HG02610 (cell line): ENCODE measurements at regions not wholly inside any gene's neighbourhood (a gene's known extent, or its start where the extent isn't known, plus 50 kb on each side); places are given as distances from the start of the nearest gene placed in this dataset.

ENCODE experiments used
- ATAC-seq: cut with Tn5 transposase; IDR thresholded peaks from one replicate; pipeline ENCODE4 v1.9.1; 2021; ENCODE audit warnings: mild to moderate bottlenecking, moderate library complexity; ENCODE audit not compliant: unreplicated experiment

DNA sequence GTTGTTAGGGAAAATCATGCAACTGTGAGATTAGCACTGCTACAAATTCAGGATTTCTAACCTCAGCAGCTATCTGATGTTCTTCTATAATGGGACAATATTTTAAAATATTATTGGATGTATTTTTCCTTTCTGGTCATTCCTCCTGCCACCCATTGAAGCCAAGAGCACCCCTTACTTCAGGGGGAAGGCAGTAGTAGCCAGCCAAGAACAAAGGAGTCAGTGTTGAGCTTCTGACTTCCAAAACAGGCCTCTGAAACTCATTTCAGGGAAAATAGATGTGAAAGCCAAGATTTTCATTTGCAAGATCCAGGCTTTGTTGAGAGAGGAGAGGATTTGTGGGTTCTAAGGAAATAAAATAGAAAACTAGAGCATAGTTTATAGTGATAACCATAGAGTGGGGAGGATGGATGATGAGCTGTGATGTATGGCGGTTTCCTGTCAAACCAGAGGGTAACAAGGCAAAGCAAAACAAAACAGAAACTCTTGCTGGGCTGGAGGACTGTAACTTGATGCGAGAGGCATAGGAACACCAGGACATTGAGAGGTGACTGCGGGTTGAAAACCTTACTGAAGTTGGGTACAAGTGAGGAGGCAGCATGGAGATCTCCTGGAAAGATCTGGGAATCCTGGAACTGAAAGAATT, 173.7 kb upstream of the LEF1 start:
- ATAC-seq = no peak

GRCh38 chr4:108337923-108338322, 169.2 kb upstream of the LEF1 start:
- no peak for ATAC-seq

GRCh38 chr4:108336076-108336475, 167.3 kb upstream of the LEF1 start:
- no peak for ATAC-seq

DNA sequence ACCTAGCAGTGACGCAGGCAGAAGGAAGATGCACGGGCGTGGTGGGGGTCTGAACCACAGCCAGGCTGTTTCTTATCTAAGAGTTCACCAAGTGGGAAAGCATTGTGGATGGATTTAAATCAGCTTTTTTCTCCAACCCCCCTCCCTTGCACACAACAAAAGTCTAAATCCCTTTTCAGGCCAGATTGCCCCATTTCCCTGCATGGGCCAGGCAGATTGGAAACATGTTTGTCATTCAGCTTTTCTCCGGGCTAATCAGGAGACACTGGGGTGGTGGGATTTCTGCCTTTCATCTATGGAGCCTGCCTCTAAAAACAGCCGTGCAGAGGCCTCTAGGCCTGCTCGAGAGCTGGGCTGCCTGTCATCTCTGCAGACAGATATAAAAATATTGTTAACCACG, 166.3 kb upstream of the LEF1 start:
- no peak for ATAC-seq

DNA sequence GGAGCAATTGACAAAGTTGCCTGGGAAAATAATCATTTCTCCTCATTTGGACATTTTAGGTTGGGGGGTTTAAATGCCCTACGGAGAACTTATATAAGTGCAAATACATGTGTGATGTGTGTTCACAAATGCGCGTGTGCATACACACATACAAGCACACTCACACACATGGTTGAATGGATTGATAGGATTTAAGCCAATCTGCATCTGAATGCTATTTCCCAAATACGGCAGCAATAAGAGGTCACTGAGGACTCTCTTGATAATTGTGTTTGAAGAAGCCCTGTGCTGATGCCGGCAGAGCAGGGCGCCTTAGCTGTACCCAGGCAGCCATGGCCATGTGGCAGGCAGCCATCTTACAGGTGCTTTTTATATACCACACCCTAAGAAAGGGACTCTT, 165.3 kb upstream of the LEF1 start:
- ATAC-seq = no peak

DNA sequence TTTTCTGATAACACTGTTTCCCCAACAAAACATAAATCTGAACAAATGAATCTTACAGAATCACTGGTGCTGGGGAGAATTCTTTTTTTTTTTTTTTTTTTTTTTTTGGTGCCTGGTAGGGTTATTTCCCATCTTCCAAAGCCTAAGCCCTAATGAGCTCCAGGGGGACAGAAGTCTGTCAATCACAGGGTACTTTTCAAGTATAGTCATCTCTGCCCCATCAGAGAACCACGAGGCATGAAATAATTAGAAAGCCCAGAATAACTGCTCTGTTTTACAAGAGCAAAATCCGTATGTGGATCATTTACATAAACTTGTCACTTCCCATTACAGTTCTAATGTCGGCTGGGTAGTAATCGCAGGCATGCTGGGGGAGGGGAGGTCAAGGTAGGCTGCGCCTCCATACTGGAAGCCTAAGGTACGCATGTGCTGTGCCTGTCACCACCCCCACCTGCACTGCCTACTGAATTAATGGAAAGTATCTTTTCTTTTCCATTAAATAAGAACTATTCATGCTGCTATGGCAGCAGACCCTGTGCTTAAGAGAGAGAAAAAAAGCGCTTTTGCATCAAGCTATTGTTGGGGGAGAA, 164.7 kb upstream of the LEF1 start:
- ATAC-seq = no peak

- ATAC-seq = no peak
Measured at GRCh38 chr4:108331905-108332632, 163.3 kb upstream of the LEF1 start.

DNA sequence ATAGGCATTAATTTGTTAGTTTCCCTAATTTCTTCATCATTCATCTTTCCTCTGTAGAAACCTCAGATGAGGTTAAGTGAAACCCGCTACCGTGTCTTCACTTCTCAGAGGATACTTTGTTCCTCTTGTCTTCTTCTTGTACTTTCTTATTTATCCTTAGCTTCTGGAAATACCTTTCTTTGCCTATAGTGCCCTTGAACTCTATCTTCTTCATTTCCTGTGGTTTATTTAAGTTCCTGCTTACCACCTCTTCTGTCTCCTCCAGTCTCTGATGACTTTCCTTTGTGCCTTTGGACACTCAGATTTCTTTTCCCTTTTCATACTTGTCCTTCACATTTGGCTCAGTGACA, 159.6 kb upstream of the LEF1 start:
- no peak for ATAC-seq

DNA sequence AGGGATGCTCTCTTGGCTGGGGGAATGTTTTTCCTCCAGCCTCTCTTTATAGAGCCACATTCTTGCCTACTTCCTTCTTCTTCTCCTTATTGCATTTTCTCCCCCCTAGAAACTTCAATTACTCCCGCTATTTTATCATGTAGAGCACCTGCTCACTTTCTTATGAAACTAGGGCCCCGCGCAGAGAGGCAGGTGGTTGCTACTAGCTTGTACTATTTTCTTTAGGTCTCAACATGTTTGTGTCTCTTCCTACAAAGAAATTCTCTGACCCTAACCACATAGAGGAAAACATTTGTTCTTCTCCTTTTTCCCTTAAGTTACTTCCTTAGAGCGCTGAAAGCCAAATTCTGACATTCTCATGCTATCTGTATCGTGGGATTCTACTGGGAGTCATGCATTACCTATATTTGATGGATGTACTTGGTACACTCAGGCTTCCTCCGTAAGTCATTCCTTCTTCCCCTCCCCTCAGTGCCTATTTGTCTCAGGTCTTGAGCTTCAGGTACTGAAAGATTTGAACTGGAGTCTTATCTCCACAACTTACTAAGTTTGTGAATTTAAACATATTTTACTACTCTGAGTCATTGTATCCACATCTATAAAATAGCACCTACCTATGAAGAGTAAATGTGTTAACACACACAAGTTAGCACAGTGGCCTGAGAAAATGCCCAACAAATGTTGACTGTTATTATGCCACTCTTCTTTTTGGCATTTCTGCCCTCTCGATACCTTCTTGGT, 159.1 kb upstream of the LEF1 start:
- ATAC-seq = no peak

GRCh38 chr4:108325561-108325960, 156.8 kb upstream of the LEF1 start:
- ATAC-seq = no peak

GRCh38 chr4:108324450-108324849, 155.7 kb upstream of the LEF1 start:
- ATAC-seq = no peak

DNA sequence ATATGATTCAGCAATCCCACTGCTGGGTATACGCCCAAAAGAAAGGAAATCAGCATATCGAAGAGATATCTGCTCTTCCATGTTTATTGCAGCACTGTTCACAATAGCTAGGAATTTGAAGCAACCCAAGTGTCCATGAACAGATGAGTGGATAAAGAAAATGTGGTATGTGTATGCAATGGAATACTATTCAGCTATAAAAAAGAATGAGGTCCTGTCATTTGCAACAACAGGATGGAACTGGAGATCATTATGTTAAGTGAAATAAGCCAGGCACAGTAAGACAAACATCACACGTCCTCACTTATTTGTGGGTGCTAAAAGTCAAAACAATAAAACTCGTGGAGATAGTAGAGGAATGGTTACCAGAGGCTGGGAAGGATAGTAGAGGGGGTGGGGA, 153.8 kb upstream of the LEF1 start:
- no peak for ATAC-seq

GRCh38 chr4:108320061-108320460, 151.3 kb upstream of the LEF1 start:
- no peak for ATAC-seq

GRCh38 chr4:108317377-108317776, 148.6 kb upstream of the LEF1 start:
- no peak for ATAC-seq

DNA sequence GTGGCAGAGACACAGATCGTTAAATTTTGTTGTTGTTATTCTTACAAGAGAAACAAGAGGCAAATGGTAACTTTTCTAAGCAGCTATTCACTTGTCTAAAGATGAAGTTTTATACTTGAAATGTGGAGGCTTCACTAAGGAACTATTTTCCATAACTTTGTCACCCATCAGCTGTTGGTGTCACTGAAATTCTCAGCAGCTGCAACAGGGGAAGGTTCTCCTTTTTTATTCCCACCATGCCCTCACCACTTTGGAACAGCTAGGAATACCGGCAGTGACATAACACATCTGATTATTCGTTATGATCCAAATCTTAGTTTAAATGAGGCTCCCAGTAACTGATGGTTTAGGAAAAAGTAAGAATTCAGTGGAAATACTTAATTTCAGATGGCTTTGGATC, 147.0 kb upstream of the LEF1 start:
- no peak for ATAC-seq

GRCh38 chr4:108314900-108315589, 146.3 kb upstream of the LEF1 start:
- no peak for ATAC-seq

GRCh38 chr4:108313546-108314339, 145.0 kb upstream of the LEF1 start:
- no peak for ATAC-seq

DNA sequence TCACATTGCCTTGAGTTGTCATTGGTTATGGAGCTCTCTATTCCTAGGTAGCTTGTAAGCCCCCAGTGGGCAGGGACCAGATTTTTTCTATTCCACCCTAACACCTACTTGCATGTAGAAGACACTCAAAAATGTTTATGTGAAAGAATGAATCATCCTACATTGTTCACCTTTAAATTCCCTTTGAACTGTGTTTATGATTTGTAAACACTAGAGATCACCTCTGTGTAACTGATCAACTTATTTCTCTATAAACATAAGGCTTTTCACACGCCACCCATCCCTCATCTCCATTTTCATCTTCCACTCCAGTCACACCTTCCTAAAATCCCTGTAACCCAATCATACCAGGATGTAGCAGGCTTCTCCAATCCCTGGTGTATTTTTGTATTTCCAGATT, 142.6 kb upstream of the LEF1 start:
- ATAC-seq = no peak

GRCh38 chr4:108303488-108304177, 134.9 kb upstream of the LEF1 start:
- ATAC-seq = no peak
